ENCODE measurements at regions not wholly inside any gene's neighbourhood (a gene's known extent, or its start where the extent isn't known, plus 50 kb on each side); places are given as distances from the start of the nearest gene placed in this dataset.

GRCh38 chr15:91694131-91694830 is 159.2 kb upstream of the SLCO3A1 start:
- TF ChIP-seq, protein P1, sequence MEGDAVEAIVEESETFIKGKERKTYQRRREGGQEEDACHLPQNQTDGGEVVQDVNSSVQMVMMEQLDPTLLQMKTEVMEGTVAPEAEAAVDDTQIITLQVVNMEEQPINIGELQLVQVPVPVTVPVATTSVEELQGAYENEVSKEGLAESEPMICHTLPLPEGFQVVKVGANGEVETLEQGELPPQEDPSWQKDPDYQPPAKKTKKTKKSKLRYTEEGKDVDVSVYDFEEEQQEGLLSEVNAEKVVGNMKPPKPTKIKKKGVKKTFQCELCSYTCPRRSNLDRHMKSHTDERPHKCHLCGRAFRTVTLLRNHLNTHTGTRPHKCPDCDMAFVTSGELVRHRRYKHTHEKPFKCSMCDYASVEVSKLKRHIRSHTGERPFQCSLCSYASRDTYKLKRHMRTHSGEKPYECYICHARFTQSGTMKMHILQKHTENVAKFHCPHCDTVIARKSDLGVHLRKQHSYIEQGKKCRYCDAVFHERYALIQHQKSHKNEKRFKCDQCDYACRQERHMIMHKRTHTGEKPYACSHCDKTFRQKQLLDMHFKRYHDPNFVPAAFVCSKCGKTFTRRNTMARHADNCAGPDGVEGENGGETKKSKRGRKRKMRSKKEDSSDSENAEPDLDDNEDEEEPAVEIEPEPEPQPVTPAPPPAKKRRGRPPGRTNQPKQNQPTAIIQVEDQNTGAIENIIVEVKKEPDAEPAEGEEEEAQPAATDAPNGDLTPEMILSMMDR (IDR thresholded peaks at IDR 0.05; ENCODE audit: low read depth, low read length), result no peak
- no peak for TF ChIP-seq EZH2phosphoT487 (IDR thresholded peaks at IDR 0.05; ENCODE audit: low read depth)

All from OCI-LY3 (cell line).